GM23338 (cell line): ENCODE measurements at regions not wholly inside any gene's neighbourhood (a gene's known extent, or its start where the extent isn't known, plus 50 kb on each side); places are given as distances from the start of the nearest gene placed in this dataset.

Source experiments
- ATAC-seq: fragments of 200-7000 bp; cut with Tn5 transposase; 3 replicates; pipeline ENCODE4 v1.9.1; 2020
- DNase-seq: peaks from one replicate; pipeline ENCODE4 v3.0.0-alpha.2; 2015; ENCODE audit warnings: low spot score
- H2AFZ ChIP-seq: fragments of 200-600 bp; sonication (generic); 2 replicates; pipeline ENCODE4 v1.8.0; 2016; ENCODE audit warnings: antibody characterized with exemption, mild to moderate bottlenecking, moderate library complexity
- H3F3A ChIP-seq: fragments of 200-600 bp; sonication (generic); replicated peaks from 2 replicates; pipeline ENCODE4 v1.8.0; 2017; ENCODE audit warnings: antibody characterized with exemption, mixed run types, low read depth
- H3K27ac ChIP-seq: fragments of 200-600 bp; sonication (generic); 2 replicates; pipeline ENCODE4 v1.6.1; 2016; ENCODE audit warnings: low read depth
- H3K27me3 ChIP-seq: fragments of 200-600 bp; sonication (generic); 2 replicates; pipeline ENCODE4 v1.8.0; 2016; ENCODE audit warnings: mild to moderate bottlenecking, mixed run types, moderate library complexity; ENCODE audit not compliant: insufficient read depth
- H3K36me3 ChIP-seq: fragments of 200-600 bp; sonication (generic); 2 replicates; pipeline ENCODE4 v1.8.0; 2016; ENCODE audit warnings: mild to moderate bottlenecking; ENCODE audit not compliant: insufficient read depth
- H3K4me1 ChIP-seq: fragments of 200-600 bp; sonication (generic); 2 replicates; pipeline ENCODE4 v1.8.0; 2016; ENCODE audit warnings: mild to moderate bottlenecking, moderate library complexity; ENCODE audit not compliant: insufficient read depth
- H3K4me2 ChIP-seq: fragments of 200-600 bp; sonication (generic); 2 replicates; pipeline ENCODE4 v1.7.1; 2017; ENCODE audit warnings: mixed run types
- H3K4me3 ChIP-seq: fragments of 200-600 bp; sonication (generic); 2 replicates; pipeline ENCODE4 v1.6.1; 2016; ENCODE audit warnings: mixed run types
- H3K79me2 ChIP-seq: fragments of 200-600 bp; sonication (generic); replicated peaks from 2 replicates; pipeline ENCODE4 v1.8.0; 2017; ENCODE audit warnings: mild to moderate bottlenecking; ENCODE audit not compliant: insufficient read depth
- H3K9me2 ChIP-seq: fragments of 200-600 bp; sonication (generic); 2 replicates; pipeline ENCODE4 v1.8.0; 2017; ENCODE audit not compliant: insufficient read depth
- H4K20me1 ChIP-seq: fragments of 200-600 bp; sonication (generic); replicated peaks from 2 replicates; pipeline ENCODE4 v1.8.0; 2017; ENCODE audit warnings: mild to moderate bottlenecking; ENCODE audit not compliant: insufficient read depth
- H3K27ac Mint-ChIP-seq: 2 replicates; pipeline ENCODE4 v1.8.0; 2020; ENCODE audit warnings: inconsistent platforms, mild to moderate bottlenecking, moderate library complexity, mixed read lengths
- H3K27me3 Mint-ChIP-seq: 3 replicates; pipeline ENCODE4 v1.8.0; 2022; ENCODE audit warnings: low read depth, mild to moderate bottlenecking, moderate library complexity, mixed read lengths, inconsistent platforms; ENCODE audit not compliant: insufficient read depth, poor library complexity
- H3K36me3 Mint-ChIP-seq: 3 replicates; pipeline ENCODE4 v1.8.0; 2021; ENCODE audit warnings: low read depth, mild to moderate bottlenecking, inconsistent platforms, moderate library complexity, mixed read lengths
- H3K4me1 Mint-ChIP-seq: 3 replicates; pipeline ENCODE4 v1.8.0; 2020; ENCODE audit warnings: mild to moderate bottlenecking, inconsistent platforms, mixed read lengths
- H3K4me3 Mint-ChIP-seq: 3 replicates; pipeline ENCODE4 v1.8.0; 2021; ENCODE audit warnings: moderate library complexity, mild to moderate bottlenecking, inconsistent platforms, mixed read lengths
- H3K9me3 Mint-ChIP-seq: 3 replicates; pipeline ENCODE4 v1.8.0; 2020; ENCODE audit warnings: moderate library complexity, mild to moderate bottlenecking, inconsistent platforms, mixed read lengths
- CREB1 ChIP-seq: fragments of 250-450 bp; sonication (Bioruptor Pico); IDR thresholded peaks from 2 replicates; pipeline ENCODE4 v1.5.0; 2020; ENCODE audit warnings: low read depth, mild to moderate bottlenecking, moderate library complexity
- EZH2 ChIP-seq: fragments of 200-600 bp; sonication (generic); IDR thresholded peaks from one replicate; pipeline ENCODE4 v1.8.0; 2017; ENCODE audit warnings: antibody characterized with exemption, mild to moderate bottlenecking, low read depth; ENCODE audit not compliant: unreplicated experiment
- EZH2phosphoT487 ChIP-seq: fragments of 200-600 bp; sonication (generic); IDR thresholded peaks from one replicate; pipeline ENCODE4 v1.8.1; 2018; ENCODE audit warnings: antibody characterized with exemption; ENCODE audit not compliant: unreplicated experiment
- JUNB ChIP-seq: IDR thresholded peaks from one replicate; pipeline ENCODE4 v1.6.1; 2016; ENCODE audit warnings: antibody characterized with exemption; ENCODE audit not compliant: unreplicated experiment
- NANOG ChIP-seq: IDR thresholded peaks from 2 replicates; pipeline ENCODE4 v1.6.1; 2016; ENCODE audit warnings: antibody characterized with exemption, borderline replicate concordance
- REST ChIP-seq: IDR thresholded peaks from one replicate; pipeline ENCODE4 v1.6.1; 2018; ENCODE audit warnings: antibody characterized with exemption; ENCODE audit not compliant: unreplicated experiment
- ZNF114 ChIP-seq: fragments of 250-450 bp; sonication (Bioruptor Pico); IDR thresholded peaks from 2 replicates; pipeline ENCODE4 v1.5.0; 2020; ENCODE audit warnings: mild to moderate bottlenecking, moderate library complexity
- ZNF462 ChIP-seq: fragments of 250-450 bp; sonication (Bioruptor Pico); IDR thresholded peaks from 2 replicates; pipeline ENCODE4 v1.5.0; 2020; ENCODE audit warnings: mild to moderate bottlenecking, moderate library complexity

DNA sequence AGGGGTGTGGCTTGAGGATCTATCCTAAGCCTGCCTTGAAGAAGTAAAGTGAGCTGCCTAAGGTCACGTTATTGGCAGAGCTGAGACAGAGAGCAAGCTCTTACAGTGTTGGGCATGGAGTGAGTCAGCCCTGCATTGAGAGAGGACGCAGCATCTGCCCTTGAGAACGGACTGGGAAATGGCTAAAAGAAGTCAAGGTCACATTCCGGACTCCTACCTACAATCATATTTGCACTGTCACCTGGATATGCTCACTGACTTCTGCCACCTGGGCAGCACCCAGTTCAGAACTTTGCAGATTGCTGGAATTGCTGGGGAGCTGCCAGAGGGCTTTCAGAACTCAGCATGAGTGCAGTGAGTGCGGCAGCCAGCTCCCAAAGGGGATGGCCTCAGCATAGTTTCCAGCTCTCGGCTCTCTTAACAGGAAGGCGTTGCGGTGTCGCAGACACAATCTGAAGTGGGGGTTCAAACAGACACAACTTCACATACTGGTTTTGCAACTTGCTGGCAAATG is 199.3 kb upstream of the SGK1 start:
- peaks cover 27% of the 10 kb centered on the region for H3K4me1 Mint-ChIP-seq
- ATAC-seq (peak; percentile 94), DNase-seq (peak; percentile 56)
- H3K4me3 ChIP-seq, result no peak overlapping the region
- H3K79me2 ChIP-seq, result no peaks in the 10 kb centered on the region
- H3K36me3 Mint-ChIP-seq, result no peaks in the 10 kb centered on the region
- H3K4me3 Mint-ChIP-seq, result peak overlapping the region; percentile 17
- peak overlapping the region; percentile 38 for H3K27ac Mint-ChIP-seq
- H3K27ac ChIP-seq, result 0 out of 2 replicates have a peak overlapping the region, but pooled peaks have one; percentile 11
- H3K9me2 ChIP-seq, result no peaks in the 10 kb centered on the region
- no peaks in the 10 kb centered on the region for H3K27me3 ChIP-seq
- H3K4me1 ChIP-seq, result peaks cover 27% of the 10 kb centered on the region; the same call in 1 of the 2 replicates
- H4K20me1 ChIP-seq, result no peaks in the 10 kb centered on the region
- H3K4me2 ChIP-seq, result 0 out of 2 replicates have a peak overlapping the region, but pooled peaks have one; percentile 17
- H2AFZ ChIP-seq, result peak overlapping the region; percentile 56
- no peaks in the 10 kb centered on the region for H3K9me3 Mint-ChIP-seq
- no peaks in the 10 kb centered on the region for H3K27me3 Mint-ChIP-seq
- no peaks in the 10 kb centered on the region for H3K36me3 ChIP-seq
- no peaks in the 10 kb centered on the region for H3F3A ChIP-seq
- TF ChIP-seq EZH2 (no peak), EZH2phosphoT487 (no peak), CREB1 (CRISPR knock-in tag) (no peak), ZNF114 (CRISPR knock-in tag) (no peak), REST (no peak), ZNF462 (no peak), JUNB (no peak), NANOG (no peak)
